ENCODE measurements at regions not wholly inside any gene's neighbourhood (a gene's known extent, or its start where the extent isn't known, plus 50 kb on each side); places are given as distances from the start of the nearest gene placed in this dataset.

GRCh38 chr11:121761186-121761585, 308.4 kb upstream of the SORL1-AS1 start:
- H3K4me3 ChIP-seq (replicated peaks in 1 of 2; ENCODE audit: low read depth in 1 of 2, low read length in 2 of 2): no peak overlapping the region
- DNase-seq (ENCODE audit: low read depth, low spot score) (no peak), ATAC-seq (no peak)
- no TSS peak for BruUV-seq (replicated peaks)
- no peak overlapping the region for H2AFZ ChIP-seq (ENCODE audit: low read depth, low read length, poor library complexity, severe bottlenecking)
- RAD21 ChIA-PET (ENCODE audit: low non-redundant PET in 1 of 2, low total read pairs in 2 of 2, uncharacterized antibody in 2 of 2, unreplicated experiment in 2 of 2): no interaction called here
- no peak overlapping the region for H3K4me2 ChIP-seq (ENCODE audit: low read length)
- H3K27ac ChIP-seq (ENCODE audit: low read depth, low read length): no peak overlapping the region
- POLR2A ChIA-PET: no interaction called here
- TF ChIP-seq SIN3A (IDR thresholded peaks at IDR 0.05; ENCODE audit: low read depth) (no peak), POLR2A (IDR thresholded peaks at IDR 0.05; ENCODE audit: borderline replicate concordance, extremely low read depth, insufficient read depth, insufficient read length) (no peak), FOSL1 (IDR thresholded peaks at IDR 0.05; ENCODE audit: low read depth) (no peak), CEBPB (IDR thresholded peaks at IDR 0.05; ENCODE audit: low read depth) (no peak), ATF3 (IDR thresholded peaks at IDR 0.05) (no peak), EZH2phosphoT487 (IDR thresholded peaks at IDR 0.05; ENCODE audit: borderline replicate concordance) (no peak), RAD21 (IDR thresholded peaks at IDR 0.05; ENCODE audit: low read depth) (no peak), CTCF (IDR thresholded peaks at IDR 0.05 in 2 of 3, conservative IDR thresholded peaks at IDR 0.05 in 1 of 3; ENCODE audit: borderline replicate concordance in 1 of 3, insufficient read depth in 1 of 3, low read depth in 2 of 3, low read length in 2 of 3) (no peak), EGR1 (IDR thresholded peaks at IDR 0.05; ENCODE audit: low read depth) (no peak), ZNF274 (IDR thresholded peaks at IDR 0.05; ENCODE audit: low read depth, low read length) (no peak), REST (IDR thresholded peaks at IDR 0.05; ENCODE audit: low read depth) (no peak), JUND (IDR thresholded peaks at IDR 0.05) (no peak), CBX3 (IDR thresholded peaks at IDR 0.05; ENCODE audit: low read depth) (no peak), SRF (IDR thresholded peaks at IDR 0.05; ENCODE audit: low read depth) (no peak), SP1 (IDR thresholded peaks at IDR 0.05; ENCODE audit: low read depth) (no peak), ELF1 (IDR thresholded peaks at IDR 0.05; ENCODE audit: borderline replicate concordance, low read depth) (no peak), ZFX (IDR thresholded peaks at IDR 0.05) (no peak)
- no peak overlapping the region for H3K9ac ChIP-seq (ENCODE audit: low read length)
- H3K79me2 ChIP-seq (ENCODE audit: insufficient read depth, low read length): no peaks in the 10 kb centered on the region
- H3K9me2 ChIP-seq (ENCODE audit: insufficient read depth): no peaks in the 10 kb centered on the region
- H3K36me3 ChIP-seq (ENCODE audit: control insufficient read depth in 1 of 2, insufficient read depth in 2 of 2, low read length in 2 of 2): no peaks in the 10 kb centered on the region
- no peaks in the 10 kb centered on the region for H4K20me1 ChIP-seq (ENCODE audit: insufficient read depth)
- intact Hi-C loops (cut with micrococcal nuclease): no loop called here
- H3K4me1 ChIP-seq (ENCODE audit: control insufficient read depth in 1 of 2, insufficient read depth in 2 of 2, low read length in 2 of 2): no peaks in the 10 kb centered on the region
- H3K27me3 ChIP-seq (ENCODE audit: insufficient read depth, low read length): no peaks in the 10 kb centered on the region
- CTCF ChIA-PET: no interaction called here
- H3K9me3 ChIP-seq (ENCODE audit: control insufficient read depth in 1 of 2, insufficient read depth in 1 of 2, low read depth in 1 of 2, low read length in 2 of 2): no peaks in the 10 kb centered on the region

Measured in HCT116 (cell line).